ENCODE measurements at regions not wholly inside any gene's neighbourhood (a gene's known extent, or its start where the extent isn't known, plus 50 kb on each side); places are given as distances from the start of the nearest gene placed in this dataset.

DNA sequence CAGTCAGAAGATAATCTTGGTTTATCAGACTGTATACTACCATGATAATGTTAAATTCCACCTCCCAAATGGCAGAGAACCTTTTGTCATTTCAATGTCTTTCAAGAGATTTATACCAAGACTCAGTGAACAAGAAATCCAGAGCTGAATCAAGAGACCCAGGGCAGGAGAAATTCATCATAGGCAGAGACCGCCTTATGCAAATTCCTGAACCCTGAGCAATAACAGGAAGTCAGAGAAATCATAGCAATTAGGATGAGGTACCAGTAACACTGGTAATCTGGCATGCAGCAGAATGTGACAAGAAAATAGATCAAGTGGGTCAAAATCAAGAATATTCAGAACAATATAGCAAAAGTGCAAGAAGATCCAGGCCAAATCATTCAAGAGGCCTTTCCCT, 412.4 kb upstream of the LRATD1 start:
- TF ChIP-seq GATA3 (IDR thresholded peaks at IDR 0.05; ENCODE audit: low read depth, low read length) = no peak
- TF ChIP-seq GATA2 (IDR thresholded peaks at IDR 0.05; ENCODE audit: low read depth, low read length) = no peak

All from SH-SY5Y (cell line).